GM10248 (cell line): ENCODE measurements at regions not wholly inside any gene's neighbourhood (a gene's known extent, or its start where the extent isn't known, plus 50 kb on each side); places are given as distances from the start of the nearest gene placed in this dataset.
"Not testable (repeated sequence)": the region's sequence is repeated elsewhere in the genome, so short reads cannot be mapped to it uniquely, and the experiment has no call there.

ENCODE experiments used
- CTCF ChIA-PET: fragments of 300-600 bp; sonication (Branson Sonifier 250); formaldehyde crosslinking; extraction: SDS; loops from one replicate; lab custom pipeline; 2021; ENCODE audit warnings: antibody characterized with exemption; lab: Yijun Ruan, JAX
- POLR2A ChIA-PET: fragments of 350-650 bp; sonication (Branson Sonifier 250); formaldehyde crosslinking; extraction: SDS; loops from one replicate; lab custom pipeline; 2020; ENCODE audit warnings: antibody characterized with exemption; lab: Yijun Ruan, JAX
- DNase-seq: peaks from one replicate; pipeline ENCODE4 v3.0.0; 2012; ENCODE audit errors: extremely low spot score
- TF ChIP-seq, protein P1 (sequence below): IDR thresholded peaks from 2 replicates; pipeline ENCODE4 v1.5.1; 2012; ENCODE audit warnings: mild to moderate bottlenecking, low read depth; ENCODE audit errors: extremely low read depth, missing control alignments, control extremely low read depth

DNA sequence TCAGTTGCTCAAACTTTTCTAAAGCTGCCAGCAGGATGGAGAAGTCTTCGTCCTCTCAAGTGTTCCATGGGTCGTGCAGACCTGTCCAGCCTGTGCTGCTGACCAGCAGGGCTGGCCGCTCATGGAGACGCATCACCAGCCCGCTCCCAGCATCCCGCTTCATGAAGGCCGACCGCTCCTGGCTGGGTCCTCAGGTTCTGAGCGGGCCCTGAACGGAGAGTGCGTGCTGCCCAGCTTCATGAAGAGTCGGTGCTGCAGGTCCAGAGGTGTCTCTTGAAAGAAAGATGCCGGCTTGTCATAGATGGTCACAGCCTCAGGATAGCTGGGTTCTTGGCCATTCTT, 75.8 kb upstream of the KCNAB1 start:
- TF ChIP-seq, protein P1, sequence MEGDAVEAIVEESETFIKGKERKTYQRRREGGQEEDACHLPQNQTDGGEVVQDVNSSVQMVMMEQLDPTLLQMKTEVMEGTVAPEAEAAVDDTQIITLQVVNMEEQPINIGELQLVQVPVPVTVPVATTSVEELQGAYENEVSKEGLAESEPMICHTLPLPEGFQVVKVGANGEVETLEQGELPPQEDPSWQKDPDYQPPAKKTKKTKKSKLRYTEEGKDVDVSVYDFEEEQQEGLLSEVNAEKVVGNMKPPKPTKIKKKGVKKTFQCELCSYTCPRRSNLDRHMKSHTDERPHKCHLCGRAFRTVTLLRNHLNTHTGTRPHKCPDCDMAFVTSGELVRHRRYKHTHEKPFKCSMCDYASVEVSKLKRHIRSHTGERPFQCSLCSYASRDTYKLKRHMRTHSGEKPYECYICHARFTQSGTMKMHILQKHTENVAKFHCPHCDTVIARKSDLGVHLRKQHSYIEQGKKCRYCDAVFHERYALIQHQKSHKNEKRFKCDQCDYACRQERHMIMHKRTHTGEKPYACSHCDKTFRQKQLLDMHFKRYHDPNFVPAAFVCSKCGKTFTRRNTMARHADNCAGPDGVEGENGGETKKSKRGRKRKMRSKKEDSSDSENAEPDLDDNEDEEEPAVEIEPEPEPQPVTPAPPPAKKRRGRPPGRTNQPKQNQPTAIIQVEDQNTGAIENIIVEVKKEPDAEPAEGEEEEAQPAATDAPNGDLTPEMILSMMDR = no peak
- ChIA-PET CTCF (interaction anchor here (0.6 to 6.0 kb wide), 20 partner anchors 9 to 1157 kb away, joined by 3 to 60 read pairs (median 4); no protein-coding TSS in a partner anchor), POLR2A (no interaction called here)
- no peak for DNase-seq

GRCh38 chr3:156048483-156048882, 71.9 kb upstream of the KCNAB1 start:
- POLR2A ChIA-PET, DNase-seq: not testable (repeated sequence)
- CTCF ChIA-PET = interaction anchor here (1.1 to 1.2 kb wide), 2 partner anchors 9 to 15 kb away, joined by 4 read pairs; no protein-coding TSS in a partner anchor

- no peak for DNase-seq
- TF ChIP-seq, protein P1 = no peak
- POLR2A ChIA-PET = no interaction called here
- CTCF ChIA-PET = interaction anchor here (1.2 to 6.5 kb wide), 2 partner anchors 7 to 51 kb away, joined by 3 to 60 read pairs; no protein-coding TSS in a partner anchor
These were observed 69.5 kb upstream of the KCNAB1 start for GRCh38 chr3:156050918-156051317.

DNA sequence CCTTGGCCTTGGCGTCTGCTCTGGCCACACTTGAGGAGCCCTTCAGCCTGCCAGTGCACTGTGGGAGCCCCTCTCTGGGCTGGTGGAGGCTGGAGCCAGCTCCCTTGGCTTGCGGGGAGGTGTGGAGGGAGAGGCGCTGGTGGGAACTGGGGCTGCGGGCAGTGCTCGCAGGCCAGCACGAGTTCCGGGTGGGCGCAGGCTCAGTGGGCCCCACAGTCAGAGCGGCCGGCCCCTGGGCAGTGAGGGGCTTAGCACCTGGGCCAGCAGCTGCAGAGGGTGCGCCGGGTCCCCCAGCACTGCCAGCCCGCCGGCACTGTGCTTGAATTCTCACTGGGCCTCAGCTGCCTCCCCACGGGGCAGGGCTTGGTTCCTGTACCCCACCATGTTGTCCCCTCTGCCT, 68.7 kb upstream of the KCNAB1 start:
- ChIA-PET CTCF (interaction anchor here (1.1 to 6.5 kb wide), 3 partner anchors 8 to 50 kb away, joined by 3 to 60 read pairs (median 5); no protein-coding TSS in a partner anchor), POLR2A (no interaction called here)
- DNase-seq = no peak
- TF ChIP-seq, protein P1 = no peak

DNA sequence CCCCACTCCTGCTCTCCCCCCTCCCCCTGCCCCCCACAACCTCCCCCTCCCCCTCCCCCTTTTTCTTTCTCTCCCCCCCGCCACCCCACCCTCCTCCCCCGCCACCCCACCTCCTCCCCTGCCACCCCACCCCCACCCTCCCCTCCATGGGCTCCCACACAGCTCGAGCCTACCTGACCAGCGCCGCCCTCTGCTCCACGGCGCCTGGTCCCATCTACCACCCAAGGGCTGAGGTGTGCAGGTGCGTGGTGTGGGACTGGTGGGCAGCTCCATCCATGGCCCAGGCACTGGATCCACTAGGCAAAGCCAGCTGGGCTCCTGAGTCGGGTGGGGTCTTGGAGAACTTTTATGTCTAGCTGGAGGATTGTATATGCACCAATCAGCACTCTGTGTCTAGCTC, 68.3 kb upstream of the KCNAB1 start:
- DNase-seq = no peak
- ChIA-PET POLR2A (no interaction called here), CTCF (interaction anchor here (1.1 to 6.5 kb wide), 3 partner anchors 8 to 14 kb away, joined by 3 to 60 read pairs (median 5); no protein-coding TSS in a partner anchor)
- TF ChIP-seq, protein P1 = no peak

DNA sequence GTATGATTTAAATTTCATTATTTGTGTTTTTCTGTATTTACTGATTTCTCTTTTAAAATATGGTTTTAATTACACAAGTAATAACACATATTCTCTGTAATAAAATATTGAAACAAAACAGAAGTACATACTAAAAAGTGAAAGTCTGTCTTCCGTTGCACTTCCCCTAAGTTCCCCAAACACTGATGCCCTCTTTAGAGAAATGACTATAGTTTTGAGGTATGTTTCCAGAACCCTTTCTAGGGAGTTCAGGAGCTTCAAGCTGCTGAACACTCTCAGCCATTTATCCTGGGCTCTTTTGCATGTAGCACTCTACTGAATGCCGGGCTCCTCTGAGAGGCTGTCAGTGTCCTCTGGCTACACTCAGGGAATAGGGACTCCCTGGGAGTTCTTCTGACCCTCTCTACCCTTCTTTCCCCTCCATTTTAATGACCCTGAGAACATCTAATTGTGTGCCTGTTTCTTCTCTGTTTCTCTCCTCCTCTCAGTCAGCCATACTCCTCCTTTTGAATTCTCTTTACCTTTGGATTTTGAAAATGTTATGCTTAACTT, 60.4 kb upstream of the KCNAB1 start:
- DNase-seq = no peak
- ChIA-PET CTCF (interaction anchor here (1.6 to 3.0 kb wide), 4 partner anchors 8 to 27 kb away, joined by 4 to 13 read pairs (median 4); no protein-coding TSS in a partner anchor), POLR2A (no interaction called here)
- TF ChIP-seq, protein P1 = no peak

DNA sequence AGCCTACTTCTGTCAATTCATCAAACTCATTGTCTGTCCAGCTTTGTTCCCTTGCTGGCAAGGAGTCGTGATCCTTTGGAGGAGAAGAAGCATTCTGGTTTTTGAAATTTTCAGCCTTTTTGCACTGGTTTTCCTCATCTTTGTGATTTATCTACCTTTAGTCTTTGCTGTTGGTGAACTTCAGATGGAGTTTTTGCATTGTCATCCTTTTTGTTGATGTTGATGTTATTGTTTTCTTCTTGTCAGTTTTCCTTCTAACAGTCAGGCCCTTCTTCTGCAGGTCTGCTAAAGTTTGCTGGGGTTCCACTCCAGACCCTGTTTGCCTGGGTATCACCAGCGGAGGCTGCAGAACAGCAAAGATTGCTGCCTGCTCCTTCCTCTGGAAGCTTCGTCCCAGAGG, 52.2 kb upstream of the KCNAB1 start:
- CTCF ChIA-PET, POLR2A ChIA-PET, DNase-seq: not testable (repeated sequence)
